GM12878 (cell line): ENCODE measurements at regions not wholly inside any gene's neighbourhood (a gene's known extent, or its start where the extent isn't known, plus 50 kb on each side); places are given as distances from the start of the nearest gene placed in this dataset.

Experiments
- ATAC-seq: fragments of 200-7000 bp; cut with Tn5 transposase; 3 replicates; pipeline ENCODE4 v1.9.1; 2020; ENCODE audit warnings: mild to moderate bottlenecking, moderate library complexity
- BruUV-seq: library from RNA; stranded (reverse); fragments of 400-500 nt; replicated peaks from 2 replicates; lab custom pipeline; 2021; lab: Mats Ljungman, UMichigan
- CTCF ChIA-PET: fragments of 300-600 bp; sonication (Branson Sonifier 250); formaldehyde crosslinking; extraction: SDS; loops from one replicate; lab custom pipeline; 2021; ENCODE audit warnings: inconsistent platforms; lab: Yijun Ruan, JAX
- POLR2A ChIA-PET: fragments of 350-600 bp; formaldehyde crosslinking; extraction: SDS; loops from one replicate; lab custom pipeline; 2021; ENCODE audit warnings: inconsistent platforms; lab: Charles Lee
- RAD21 ChIA-PET: fragments of 300-600 bp; sonication (Branson Sonifier 250); formaldehyde crosslinking; loops from one replicate; lab custom pipeline; 2023; ENCODE audit warnings: antibody characterized with exemption; ENCODE audit not compliant: unreplicated experiment; lab: Charles Lee
- SMC1A ChIA-PET: fragments of 300-600 bp; sonication (Branson Sonifier 250); formaldehyde crosslinking; loops from one replicate; lab custom pipeline; 2023; ENCODE audit not compliant: unreplicated experiment, uncharacterized antibody; lab: Charles Lee
- DNase-seq: peaks from one replicate; pipeline ENCODE4 v3.0.0-alpha.2; 2011; ENCODE audit warnings: low read depth, low spot score
- FAIRE-seq: peaks from 3 replicates; lab custom pipeline; 2011; peaks lifted over from hg19 to GRCh38; lab: Jason Lieb, UNC
- H2AFZ ChIP-seq: 2 replicates; pipeline ENCODE4 v1.6.0; 2011; ENCODE audit warnings: low read depth, low read length, control low read depth; ENCODE audit not compliant: control insufficient read depth
- H3K27ac ChIP-seq: 2 replicates; pipeline ENCODE4 v1.5.1; 2011; ENCODE audit warnings: control low read depth; ENCODE audit not compliant: control insufficient read depth, insufficient read depth
- H3K27me3 ChIP-seq, 2 experiments: replicated peaks in 1 of 2; 2 replicates each; pipeline versions ENCODE4 v1.6.0 to v1.6.1; 2011; ENCODE audit warnings: low read length in 1 of 2; ENCODE audit not compliant: control insufficient read depth in 2 of 2, insufficient read depth in 2 of 2
- H3K36me3 ChIP-seq, 2 experiments: 2 replicates each; pipeline ENCODE4 v1.5.1; 2011; ENCODE audit warnings: low read length in 1 of 2; ENCODE audit not compliant: control insufficient read depth in 2 of 2, insufficient read depth in 2 of 2
- H3K4me1 ChIP-seq: 2 replicates; pipeline ENCODE4 v1.6.1; 2011; ENCODE audit warnings: mild to moderate bottlenecking, low read length, moderate library complexity, mixed read lengths; ENCODE audit not compliant: control insufficient read depth, insufficient read depth
- H3K4me2 ChIP-seq: 2 replicates; pipeline ENCODE4 v1.6.0; 2011; ENCODE audit warnings: control low read depth; ENCODE audit not compliant: control insufficient read depth, insufficient read depth
- H3K4me3 ChIP-seq: fragments of 200-600 bp; sonication (generic); 2 replicates; pipeline ENCODE4 v1.5.1; 2016
- H3K79me2 ChIP-seq: 2 replicates; pipeline ENCODE4 v1.6.0; 2011; ENCODE audit warnings: low read length; ENCODE audit not compliant: control insufficient read depth, insufficient read depth
- H3K9ac ChIP-seq: 2 replicates; pipeline ENCODE4 v1.8.0; 2011; ENCODE audit warnings: low read length, control low read depth, mixed read lengths; ENCODE audit not compliant: control insufficient read depth, insufficient read depth
- H3K9me3 ChIP-seq: replicated peaks from 3 replicates; pipeline ENCODE4 v1.5.1; 2011; ENCODE audit warnings: mild to moderate bottlenecking, low read length; ENCODE audit not compliant: control insufficient read depth, insufficient read depth
- H4K20me1 ChIP-seq: 2 replicates; pipeline ENCODE4 v1.6.0; 2011; ENCODE audit not compliant: control insufficient read depth, insufficient read depth
- ETV6 ChIP-seq, 2 experiments: fragments of 450-650 bp in 1 of 2; IDR thresholded peaks in 1 of 2; conservative IDR thresholded peaks in 1 of 2; 2 replicates each; pipeline ENCODE4 v1.6.1; 2014; ENCODE audit warnings: antibody characterized with exemption in 1 of 2, borderline replicate concordance in 1 of 2, low read depth in 1 of 2, mild to moderate bottlenecking in 1 of 2, moderate library complexity in 1 of 2
- FOS ChIP-seq: IDR thresholded peaks from 3 replicates; pipeline ENCODE4 v1.6.1; 2011; ENCODE audit warnings: borderline replicate concordance; ENCODE audit not compliant: insufficient read length; ENCODE audit errors: extremely low read depth
- GABPA ChIP-seq: IDR thresholded peaks from 2 replicates; pipeline ENCODE4 v1.6.1; 2014; ENCODE audit warnings: antibody characterized with exemption, low read depth, mild to moderate bottlenecking, inconsistent platforms
- KAT2A ChIP-seq: conservative IDR thresholded peaks from 2 replicates; pipeline ENCODE4 v1.6.1; 2011; ENCODE audit warnings: low read depth, low read length; ENCODE audit not compliant: control insufficient read depth
- KLF5 ChIP-seq: fragments of 450-650 bp; IDR thresholded peaks from 2 replicates; pipeline ENCODE4 v1.6.1; 2014; ENCODE audit warnings: mild to moderate bottlenecking; ENCODE audit not compliant: partially characterized antibody
- MTA2 ChIP-seq: fragments of 450-650 bp; IDR thresholded peaks from 2 replicates; pipeline ENCODE4 v1.6.1; 2016; ENCODE audit warnings: low read depth, mild to moderate bottlenecking, moderate library complexity
- NBN ChIP-seq: fragments of 450-650 bp; IDR thresholded peaks from 2 replicates; pipeline ENCODE4 v1.6.1; 2016
- NR2F1 ChIP-seq: fragments of 450-650 bp; conservative IDR thresholded peaks from 2 replicates; pipeline ENCODE4 v1.6.1; 2017; ENCODE audit warnings: mild to moderate bottlenecking
- SIX5 ChIP-seq: IDR thresholded peaks from 2 replicates; pipeline ENCODE4 v1.6.1; 2011; ENCODE audit warnings: mild to moderate bottlenecking, low read depth, low read length, moderate library complexity; ENCODE audit not compliant: severe bottlenecking
- SRF ChIP-seq, 2 experiments: IDR thresholded peaks; 2 replicates each; pipeline ENCODE4 v1.6.1; 2011; ENCODE audit warnings: low read depth in 2 of 2, low read length in 2 of 2, mild to moderate bottlenecking in 1 of 2, moderate library complexity in 1 of 2
- TCF7 ChIP-seq: IDR thresholded peaks from 2 replicates; pipeline ENCODE4 v1.6.1; 2014; ENCODE audit warnings: antibody characterized with exemption, borderline replicate concordance
- WGBS: methylation state at CpG from one replicate; pipeline ENCODE4 v1.1.6; 2016; ENCODE audit warnings: low lambda C conversion rate; ENCODE audit not compliant: insufficient replicate concordance, insufficient coverage; ENCODE audit errors: missing lambda C conversion rate; 5-methylcytosine and 5-hydroxymethylcytosine counted together
- in situ Hi-C: fragments of 300-500 bp; cut with MboI; formaldehyde crosslinking; loops from 9 replicates; pipeline ENCODE4 v1.14.3; 2018; ENCODE audit warnings: mixed read lengths
- intact Hi-C: fragments of 100-400 bp; cut with micrococcal nuclease; formaldehyde crosslinking; loops from one replicate; pipeline ENCODE4 v1.14.2; 2022; ENCODE audit not compliant: unreplicated experiment

- RAD21 ChIA-PET, result no interaction called here
- H3K9me3 ChIP-seq, result no peaks in the 10 kb centered on the region; the same call in 2 of the 3 replicates
- intact Hi-C loops, result no loop called here
- peaks cover under 1% of the 10 kb centered on the region; the same call in 1 of the 2 replicates for H3K4me1 ChIP-seq
- no peak overlapping the region for H3K9ac ChIP-seq
- POLR2A ChIA-PET, result no interaction called here
- TF ChIP-seq FOS, result no peak
- no peak for TF ChIP-seq TCF7
- TF ChIP-seq NR2F1, result no peak
- no peak for TF ChIP-seq SRF (IDR thresholded peaks at IDR 0.05; ENCODE audit: low read depth in 2 of 2, low read length in 2 of 2)
- TF ChIP-seq NBN, result no peak
- no peak for TF ChIP-seq GABPA
- TF ChIP-seq SIX5, result no peak
- no peak for TF ChIP-seq MTA2
- no peak for TF ChIP-seq KAT2A
- no peak for TF ChIP-seq KLF5
- no peak for TF ChIP-seq ETV6 (conservative IDR thresholded peaks at IDR 0.05 in 1 of 2, IDR thresholded peaks at IDR 0.05 in 1 of 2; ENCODE audit: borderline replicate concordance in 1 of 2, low read depth in 1 of 2)
- CTCF ChIA-PET, result no interaction called here
- no peak overlapping the region for H3K27ac ChIP-seq
- no TSS peak for BruUV-seq
- H3K36me3 ChIP-seq, result no peaks in the 10 kb centered on the region
- no peak overlapping the region for H3K4me3 ChIP-seq
- 63% methylated on average over 30 of the region's 31 CpGs for WGBS
- DNase-seq, result no peak
- ATAC-seq, result no peak
- no peak for FAIRE-seq
- no peak overlapping the region for H2AFZ ChIP-seq
- H3K79me2 ChIP-seq, result no peaks in the 10 kb centered on the region
- SMC1A ChIA-PET, result no interaction called here
- in situ Hi-C loops, result no loop called here
- H4K20me1 ChIP-seq, result no peaks in the 10 kb centered on the region
- H3K27me3 ChIP-seq, result no peaks in the 10 kb centered on the region; a peak in 1 of 4 replicates
- H3K4me2 ChIP-seq, result no peak overlapping the region
Observed at GRCh38 chr4:3702561-3703221, 63.5 kb upstream of the ADRA2C start.
